GM23338 (cell line): ENCODE measurements at regions not wholly inside any gene's neighbourhood (a gene's known extent, or its start where the extent isn't known, plus 50 kb on each side); places are given as distances from the start of the nearest gene placed in this dataset.

ENCODE experiments used
- ATAC-seq: fragments of 200-7000 bp; cut with Tn5 transposase; 3 replicates; pipeline ENCODE4 v1.9.1; 2020
- DNase-seq: peaks from one replicate; pipeline ENCODE4 v3.0.0-alpha.2; 2015; ENCODE audit warnings: low spot score
- H2AFZ ChIP-seq: fragments of 200-600 bp; sonication (generic); 2 replicates; pipeline ENCODE4 v1.8.0; 2016; ENCODE audit warnings: antibody characterized with exemption, mild to moderate bottlenecking, moderate library complexity
- H3F3A ChIP-seq: fragments of 200-600 bp; sonication (generic); replicated peaks from 2 replicates; pipeline ENCODE4 v1.8.0; 2017; ENCODE audit warnings: antibody characterized with exemption, mixed run types, low read depth
- H3K27ac ChIP-seq: fragments of 200-600 bp; sonication (generic); 2 replicates; pipeline ENCODE4 v1.6.1; 2016; ENCODE audit warnings: low read depth
- H3K27me3 ChIP-seq: fragments of 200-600 bp; sonication (generic); 2 replicates; pipeline ENCODE4 v1.8.0; 2016; ENCODE audit warnings: mild to moderate bottlenecking, mixed run types, moderate library complexity; ENCODE audit not compliant: insufficient read depth
- H3K36me3 ChIP-seq: fragments of 200-600 bp; sonication (generic); 2 replicates; pipeline ENCODE4 v1.8.0; 2016; ENCODE audit warnings: mild to moderate bottlenecking; ENCODE audit not compliant: insufficient read depth
- H3K4me1 ChIP-seq: fragments of 200-600 bp; sonication (generic); 2 replicates; pipeline ENCODE4 v1.8.0; 2016; ENCODE audit warnings: mild to moderate bottlenecking, moderate library complexity; ENCODE audit not compliant: insufficient read depth
- H3K4me2 ChIP-seq: fragments of 200-600 bp; sonication (generic); 2 replicates; pipeline ENCODE4 v1.7.1; 2017; ENCODE audit warnings: mixed run types
- H3K4me3 ChIP-seq: fragments of 200-600 bp; sonication (generic); 2 replicates; pipeline ENCODE4 v1.6.1; 2016; ENCODE audit warnings: mixed run types
- H3K79me2 ChIP-seq: fragments of 200-600 bp; sonication (generic); replicated peaks from 2 replicates; pipeline ENCODE4 v1.8.0; 2017; ENCODE audit warnings: mild to moderate bottlenecking; ENCODE audit not compliant: insufficient read depth
- H3K9me2 ChIP-seq: fragments of 200-600 bp; sonication (generic); 2 replicates; pipeline ENCODE4 v1.8.0; 2017; ENCODE audit not compliant: insufficient read depth
- H4K20me1 ChIP-seq: fragments of 200-600 bp; sonication (generic); replicated peaks from 2 replicates; pipeline ENCODE4 v1.8.0; 2017; ENCODE audit warnings: mild to moderate bottlenecking; ENCODE audit not compliant: insufficient read depth
- H3K27ac Mint-ChIP-seq: 2 replicates; pipeline ENCODE4 v1.8.0; 2020; ENCODE audit warnings: inconsistent platforms, mild to moderate bottlenecking, moderate library complexity, mixed read lengths
- H3K27me3 Mint-ChIP-seq: 3 replicates; pipeline ENCODE4 v1.8.0; 2022; ENCODE audit warnings: low read depth, mild to moderate bottlenecking, moderate library complexity, mixed read lengths, inconsistent platforms; ENCODE audit not compliant: insufficient read depth, poor library complexity
- H3K36me3 Mint-ChIP-seq: 3 replicates; pipeline ENCODE4 v1.8.0; 2021; ENCODE audit warnings: low read depth, mild to moderate bottlenecking, inconsistent platforms, moderate library complexity, mixed read lengths
- H3K4me1 Mint-ChIP-seq: 3 replicates; pipeline ENCODE4 v1.8.0; 2020; ENCODE audit warnings: mild to moderate bottlenecking, inconsistent platforms, mixed read lengths
- H3K4me3 Mint-ChIP-seq: 3 replicates; pipeline ENCODE4 v1.8.0; 2021; ENCODE audit warnings: moderate library complexity, mild to moderate bottlenecking, inconsistent platforms, mixed read lengths
- H3K9me3 Mint-ChIP-seq: 3 replicates; pipeline ENCODE4 v1.8.0; 2020; ENCODE audit warnings: moderate library complexity, mild to moderate bottlenecking, inconsistent platforms, mixed read lengths
- CREB1 ChIP-seq: fragments of 250-450 bp; sonication (Bioruptor Pico); IDR thresholded peaks from 2 replicates; pipeline ENCODE4 v1.5.0; 2020; ENCODE audit warnings: low read depth, mild to moderate bottlenecking, moderate library complexity
- ETS1 ChIP-seq: IDR thresholded peaks from 2 replicates; pipeline ENCODE4 v1.6.1; 2016; ENCODE audit warnings: antibody characterized with exemption
- EZH2 ChIP-seq: fragments of 200-600 bp; sonication (generic); IDR thresholded peaks from one replicate; pipeline ENCODE4 v1.8.0; 2017; ENCODE audit warnings: antibody characterized with exemption, mild to moderate bottlenecking, low read depth; ENCODE audit not compliant: unreplicated experiment
- EZH2phosphoT487 ChIP-seq: fragments of 200-600 bp; sonication (generic); IDR thresholded peaks from one replicate; pipeline ENCODE4 v1.8.1; 2018; ENCODE audit warnings: antibody characterized with exemption; ENCODE audit not compliant: unreplicated experiment
- JUNB ChIP-seq: IDR thresholded peaks from one replicate; pipeline ENCODE4 v1.6.1; 2016; ENCODE audit warnings: antibody characterized with exemption; ENCODE audit not compliant: unreplicated experiment
- NANOG ChIP-seq: IDR thresholded peaks from 2 replicates; pipeline ENCODE4 v1.6.1; 2016; ENCODE audit warnings: antibody characterized with exemption, borderline replicate concordance
- POLR2AphosphoS5 ChIP-seq: IDR thresholded peaks from 2 replicates; pipeline ENCODE4 v1.6.1; 2016; ENCODE audit warnings: antibody characterized with exemption, low read depth
- REST ChIP-seq: IDR thresholded peaks from one replicate; pipeline ENCODE4 v1.6.1; 2018; ENCODE audit warnings: antibody characterized with exemption; ENCODE audit not compliant: unreplicated experiment
- STAT1 ChIP-seq: IDR thresholded peaks from one replicate; pipeline ENCODE4 v1.6.1; 2016; ENCODE audit warnings: antibody characterized with exemption; ENCODE audit not compliant: unreplicated experiment
- ZNF114 ChIP-seq: fragments of 250-450 bp; sonication (Bioruptor Pico); IDR thresholded peaks from 2 replicates; pipeline ENCODE4 v1.5.0; 2020; ENCODE audit warnings: mild to moderate bottlenecking, moderate library complexity
- ZNF331 ChIP-seq: fragments of 250-450 bp; sonication (Bioruptor Pico); IDR thresholded peaks from 2 replicates; pipeline ENCODE4 v1.5.0; 2020; ENCODE audit warnings: low read depth, mild to moderate bottlenecking, moderate library complexity
- TF ChIP-seq, protein P1 (sequence below): fragments of 250-450 bp; sonication (Bioruptor Pico); IDR thresholded peaks from 2 replicates; pipeline ENCODE4 v1.5.0; 2020; ENCODE audit warnings: mild to moderate bottlenecking, moderate library complexity
- TF ChIP-seq, protein P2 (sequence below), 2 experiments: fragments of 200-600 bp in 1 of 2; sonication (generic) in 1 of 2; conservative IDR thresholded peaks; 2 replicates each; pipeline versions ENCODE4 v1.5.1 to v1.6.1; 2016 to 2017; ENCODE audit warnings: antibody characterized with exemption in 2 of 2, low read depth in 2 of 2, mild to moderate bottlenecking in 2 of 2, moderate library complexity in 1 of 2

- H3K9me2 ChIP-seq = peaks cover 4% of the 10 kb centered on the region
- H3K27ac Mint-ChIP-seq = no peak overlapping the region
- no peak overlapping the region for H3K4me3 ChIP-seq
- no peak for ATAC-seq
- H3K4me2 ChIP-seq = no peak overlapping the region
- H3F3A ChIP-seq = no peaks in the 10 kb centered on the region
- H4K20me1 ChIP-seq = no peaks in the 10 kb centered on the region
- TF ChIP-seq POLR2AphosphoS5 = no peak
- no peak for TF ChIP-seq REST
- TF ChIP-seq JUNB = no peak
- TF ChIP-seq, protein P1, sequence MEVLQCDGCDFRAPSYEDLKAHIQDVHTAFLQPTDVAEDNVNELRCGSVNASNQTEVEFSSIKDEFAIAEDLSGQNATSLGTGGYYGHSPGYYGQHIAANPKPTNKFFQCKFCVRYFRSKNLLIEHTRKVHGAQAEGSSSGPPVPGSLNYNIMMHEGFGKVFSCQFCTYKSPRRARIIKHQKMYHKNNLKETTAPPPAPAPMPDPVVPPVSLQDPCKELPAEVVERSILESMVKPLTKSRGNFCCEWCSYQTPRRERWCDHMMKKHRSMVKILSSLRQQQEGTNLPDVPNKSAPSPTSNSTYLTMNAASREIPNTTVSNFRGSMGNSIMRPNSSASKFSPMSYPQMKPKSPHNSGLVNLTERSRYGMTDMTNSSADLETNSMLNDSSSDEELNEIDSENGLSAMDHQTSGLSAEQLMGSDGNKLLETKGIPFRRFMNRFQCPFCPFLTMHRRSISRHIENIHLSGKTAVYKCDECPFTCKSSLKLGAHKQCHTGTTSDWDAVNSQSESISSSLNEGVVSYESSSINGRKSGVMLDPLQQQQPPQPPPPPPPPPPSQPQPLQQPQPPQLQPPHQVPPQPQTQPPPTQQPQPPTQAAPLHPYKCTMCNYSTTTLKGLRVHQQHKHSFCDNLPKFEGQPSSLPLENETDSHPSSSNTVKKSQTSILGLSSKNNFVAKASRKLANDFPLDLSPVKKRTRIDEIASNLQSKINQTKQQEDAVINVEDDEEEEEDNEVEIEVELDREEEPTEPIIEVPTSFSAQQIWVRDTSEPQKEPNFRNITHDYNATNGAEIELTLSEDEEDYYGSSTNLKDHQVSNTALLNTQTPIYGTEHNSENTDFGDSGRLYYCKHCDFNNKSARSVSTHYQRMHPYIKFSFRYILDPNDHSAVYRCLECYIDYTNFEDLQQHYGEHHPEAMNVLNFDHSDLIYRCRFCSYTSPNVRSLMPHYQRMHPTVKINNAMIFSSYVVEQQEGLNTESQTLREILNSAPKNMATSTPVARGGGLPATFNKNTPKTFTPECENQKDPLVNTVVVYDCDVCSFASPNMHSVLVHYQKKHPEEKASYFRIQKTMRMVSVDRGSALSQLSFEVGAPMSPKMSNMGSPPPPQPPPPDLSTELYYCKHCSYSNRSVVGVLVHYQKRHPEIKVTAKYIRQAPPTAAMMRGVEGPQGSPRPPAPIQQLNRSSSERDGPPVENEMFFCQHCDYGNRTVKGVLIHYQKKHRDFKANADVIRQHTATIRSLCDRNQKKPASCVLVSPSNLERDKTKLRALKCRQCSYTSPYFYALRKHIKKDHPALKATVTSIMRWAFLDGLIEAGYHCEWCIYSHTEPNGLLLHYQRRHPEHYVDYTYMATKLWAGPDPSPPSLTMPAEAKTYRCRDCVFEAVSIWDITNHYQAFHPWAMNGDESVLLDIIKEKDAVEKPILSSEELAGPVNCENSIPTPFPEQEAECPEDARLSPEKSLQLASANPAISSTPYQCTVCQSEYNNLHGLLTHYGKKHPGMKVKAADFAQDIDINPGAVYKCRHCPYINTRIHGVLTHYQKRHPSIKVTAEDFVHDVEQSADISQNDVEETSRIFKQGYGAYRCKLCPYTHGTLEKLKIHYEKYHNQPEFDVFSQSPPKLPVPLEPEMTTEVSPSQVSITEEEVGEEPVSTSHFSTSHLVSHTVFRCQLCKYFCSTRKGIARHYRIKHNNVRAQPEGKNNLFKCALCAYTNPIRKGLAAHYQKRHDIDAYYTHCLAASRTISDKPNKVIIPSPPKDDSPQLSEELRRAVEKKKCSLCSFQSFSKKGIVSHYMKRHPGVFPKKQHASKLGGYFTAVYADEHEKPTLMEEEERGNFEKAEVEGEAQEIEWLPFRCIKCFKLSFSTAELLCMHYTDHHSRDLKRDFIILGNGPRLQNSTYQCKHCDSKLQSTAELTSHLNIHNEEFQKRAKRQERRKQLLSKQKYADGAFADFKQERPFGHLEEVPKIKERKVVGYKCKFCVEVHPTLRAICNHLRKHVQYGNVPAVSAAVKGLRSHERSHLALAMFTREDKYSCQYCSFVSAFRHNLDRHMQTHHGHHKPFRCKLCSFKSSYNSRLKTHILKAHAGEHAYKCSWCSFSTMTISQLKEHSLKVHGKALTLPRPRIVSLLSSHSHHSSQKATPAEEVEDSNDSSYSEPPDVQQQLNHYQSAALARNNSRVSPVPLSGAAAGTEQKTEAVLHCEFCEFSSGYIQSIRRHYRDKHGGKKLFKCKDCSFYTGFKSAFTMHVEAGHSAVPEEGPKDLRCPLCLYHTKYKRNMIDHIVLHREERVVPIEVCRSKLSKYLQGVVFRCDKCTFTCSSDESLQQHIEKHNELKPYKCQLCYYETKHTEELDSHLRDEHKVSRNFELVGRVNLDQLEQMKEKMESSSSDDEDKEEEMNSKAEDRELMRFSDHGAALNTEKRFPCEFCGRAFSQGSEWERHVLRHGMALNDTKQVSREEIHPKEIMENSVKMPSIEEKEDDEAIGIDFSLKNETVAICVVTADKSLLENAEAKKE (CRISPR knock-in tag) = no peak
- no peak for TF ChIP-seq ZNF331 (CRISPR knock-in tag)
- no peak for TF ChIP-seq NANOG
- no peak for TF ChIP-seq EZH2phosphoT487
- no peak for TF ChIP-seq EZH2
- TF ChIP-seq, protein P2, sequence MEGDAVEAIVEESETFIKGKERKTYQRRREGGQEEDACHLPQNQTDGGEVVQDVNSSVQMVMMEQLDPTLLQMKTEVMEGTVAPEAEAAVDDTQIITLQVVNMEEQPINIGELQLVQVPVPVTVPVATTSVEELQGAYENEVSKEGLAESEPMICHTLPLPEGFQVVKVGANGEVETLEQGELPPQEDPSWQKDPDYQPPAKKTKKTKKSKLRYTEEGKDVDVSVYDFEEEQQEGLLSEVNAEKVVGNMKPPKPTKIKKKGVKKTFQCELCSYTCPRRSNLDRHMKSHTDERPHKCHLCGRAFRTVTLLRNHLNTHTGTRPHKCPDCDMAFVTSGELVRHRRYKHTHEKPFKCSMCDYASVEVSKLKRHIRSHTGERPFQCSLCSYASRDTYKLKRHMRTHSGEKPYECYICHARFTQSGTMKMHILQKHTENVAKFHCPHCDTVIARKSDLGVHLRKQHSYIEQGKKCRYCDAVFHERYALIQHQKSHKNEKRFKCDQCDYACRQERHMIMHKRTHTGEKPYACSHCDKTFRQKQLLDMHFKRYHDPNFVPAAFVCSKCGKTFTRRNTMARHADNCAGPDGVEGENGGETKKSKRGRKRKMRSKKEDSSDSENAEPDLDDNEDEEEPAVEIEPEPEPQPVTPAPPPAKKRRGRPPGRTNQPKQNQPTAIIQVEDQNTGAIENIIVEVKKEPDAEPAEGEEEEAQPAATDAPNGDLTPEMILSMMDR (conservative IDR thresholded peaks at IDR 0.05; ENCODE audit: low read depth in 2 of 2) = no peak
- no peak for TF ChIP-seq STAT1
- no peak for TF ChIP-seq ETS1
- no peak for TF ChIP-seq ZNF114 (CRISPR knock-in tag)
- no peak for TF ChIP-seq CREB1
- H3K4me1 ChIP-seq = no peaks in the 10 kb centered on the region
- H3K36me3 Mint-ChIP-seq = peaks cover 11% of the 10 kb centered on the region; the same call in 1 of the 3 replicates
- H3K4me3 Mint-ChIP-seq = no peak overlapping the region
- H3K27me3 Mint-ChIP-seq = no peaks in the 10 kb centered on the region
- H3K36me3 ChIP-seq = 0 out of 2 replicates have a peak, but pooled peaks cover 3% of the 10 kb centered on the region
- H3K9me3 Mint-ChIP-seq = peaks cover 38% of the 10 kb centered on the region; the same call in 2 of the 3 replicates
- H3K27me3 ChIP-seq = no peaks in the 10 kb centered on the region
- H2AFZ ChIP-seq = 0 out of 2 replicates have a peak overlapping the region, but pooled peaks have one; percentile 35
- H3K4me1 Mint-ChIP-seq = no peaks in the 10 kb centered on the region; the same call in 2 of the 3 replicates
- no peaks in the 10 kb centered on the region for H3K79me2 ChIP-seq
- no peak for DNase-seq
- H3K27ac ChIP-seq = no peak overlapping the region
Observed at GRCh38 chr2:167890739-167891138, 356.7 kb downstream of the STK39 start.
